ENCODE measurements at regions not wholly inside any gene's neighbourhood (a gene's known extent, or its start where the extent isn't known, plus 50 kb on each side); places are given as distances from the start of the nearest gene placed in this dataset.

- H3K9me3 ChIP-seq (ENCODE audit: control insufficient read depth, insufficient read depth, low read depth, low read length): no peaks in the 10 kb centered on the region
- H3K4me3 ChIP-seq (ENCODE audit: low read depth, low read length): no peak overlapping the region
- ChIA-PET CTCF (interaction anchor here (1.1 kb wide), 1 partner anchor 236 kb away, joined by 3 read pairs; no protein-coding TSS in a partner anchor), POLR2A (interaction anchor here (0.5 kb wide), 1 partner anchor 44 kb away, joined by 3 read pairs; no protein-coding TSS in a partner anchor)
- H3K36me3 ChIP-seq (ENCODE audit: control insufficient read depth in 2 of 2, insufficient read depth in 1 of 2, low read length in 2 of 2): no peaks in the 10 kb centered on the region
- TF ChIP-seq ZNF791 (tag by site-specific recombination; IDR thresholded peaks at IDR 0.05): no peak
- TF ChIP-seq, protein P1, sequence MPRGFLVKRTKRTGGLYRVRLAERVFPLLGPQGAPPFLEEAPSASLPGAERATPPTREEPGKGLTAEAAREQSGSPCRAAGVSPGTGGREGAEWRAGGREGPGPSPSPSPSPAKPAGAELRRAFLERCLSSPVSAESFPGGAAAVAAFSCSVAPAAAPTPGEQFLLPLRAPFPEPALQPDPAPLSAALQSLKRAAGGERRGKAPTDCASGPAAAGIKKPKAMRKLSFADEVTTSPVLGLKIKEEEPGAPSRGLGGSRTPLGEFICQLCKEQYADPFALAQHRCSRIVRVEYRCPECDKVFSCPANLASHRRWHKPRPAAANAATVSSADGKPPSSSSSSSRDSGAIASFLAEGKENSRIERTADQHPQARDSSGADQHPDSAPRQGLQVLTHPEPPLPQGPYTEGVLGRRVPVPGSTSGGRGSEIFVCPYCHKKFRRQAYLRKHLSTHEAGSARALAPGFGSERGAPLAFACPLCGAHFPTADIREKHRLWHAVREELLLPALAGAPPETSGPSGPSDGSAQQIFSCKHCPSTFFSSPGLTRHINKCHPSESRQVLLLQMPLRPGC (tag by site-specific recombination; IDR thresholded peaks at IDR 0.05): no peak
- no peak for TF ChIP-seq WT1 (tag by site-specific recombination; IDR thresholded peaks at IDR 0.05)
- TF ChIP-seq MZF1 (tag by site-specific recombination; IDR thresholded peaks at IDR 0.05; ENCODE audit: borderline replicate concordance): no peak
- TF ChIP-seq ZNF514 (tag by site-specific recombination; IDR thresholded peaks at IDR 0.05): no peak
- no peak for TF ChIP-seq ZNF677 (tag by site-specific recombination; IDR thresholded peaks at IDR 0.05)
- TF ChIP-seq ZNF837 (tag by site-specific recombination; IDR thresholded peaks at IDR 0.05): no peak
- no peak for TF ChIP-seq ZNF585B (tag by site-specific recombination; IDR thresholded peaks at IDR 0.05)
- no peak for TF ChIP-seq ZNF473 (tag by site-specific recombination; IDR thresholded peaks at IDR 0.05)
- H3K27ac ChIP-seq (ENCODE audit: extremely low read depth, low read depth, low read length): no peak overlapping the region
- H3K4me1 ChIP-seq (ENCODE audit: control insufficient read depth, insufficient read depth, low read length): peaks cover 4% of the 10 kb centered on the region; the same call in 1 of the 2 replicates
Measured at GRCh38 chr6:133688705-133689492, 200.0 kb upstream of the TCF21 start.

DNA sequence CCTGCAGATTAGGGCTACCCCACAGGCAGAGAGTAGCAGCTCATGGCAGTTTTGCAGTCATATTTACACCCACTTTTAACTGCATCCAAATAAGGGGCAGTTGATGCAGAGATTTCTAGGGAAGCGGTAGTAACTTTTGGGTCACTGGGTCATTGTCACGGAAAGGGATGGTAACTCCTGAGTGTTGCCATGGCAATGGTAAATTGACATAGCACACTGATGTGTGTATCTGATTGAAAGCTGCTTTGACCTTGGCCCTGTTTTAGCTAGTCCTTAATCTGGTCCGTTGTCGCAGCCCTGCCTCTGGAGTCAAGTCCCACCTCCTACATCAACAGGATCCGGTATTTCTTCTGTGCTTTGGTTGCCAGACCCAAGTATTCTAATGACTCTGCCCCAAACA, 199.1 kb upstream of the TCF21 start:
- Histone ChIP-seq H3K36me3 (ENCODE audit: control insufficient read depth in 2 of 2, insufficient read depth in 1 of 2, low read length in 2 of 2) (no peaks in the 10 kb centered on the region), H3K9me3 (ENCODE audit: control insufficient read depth, insufficient read depth, low read depth, low read length) (no peaks in the 10 kb centered on the region), H3K4me1 (ENCODE audit: control insufficient read depth, insufficient read depth, low read length) (peaks cover 4% of the 10 kb centered on the region; the same call in 1 of the 2 replicates), H3K4me3 (ENCODE audit: low read depth, low read length) (no peak overlapping the region), H3K27ac (ENCODE audit: extremely low read depth, low read depth, low read length) (no peak overlapping the region)
- CTCF ChIA-PET: no interaction called here
- POLR2A ChIA-PET: no interaction called here
- TF ChIP-seq ZBTB44 (tag by site-specific recombination; IDR thresholded peaks at IDR 0.05) (no peak), ZNF624 (tag by site-specific recombination; IDR thresholded peaks at IDR 0.05) (no peak), GLIS2 (tag by site-specific recombination; IDR thresholded peaks at IDR 0.05) (no peak), ZBTB11 (tag by site-specific recombination; conservative IDR thresholded peaks at IDR 0.05; ENCODE audit: low read depth) (no peak), ZNF48 (tag by site-specific recombination; IDR thresholded peaks at IDR 0.05) (no peak), PRDM2 (tag by site-specific recombination; IDR thresholded peaks at IDR 0.05; ENCODE audit: borderline replicate concordance) (no peak), ZFP3 (tag by site-specific recombination; IDR thresholded peaks at IDR 0.05; ENCODE audit: low read depth) (no peak), SP2 (tag by site-specific recombination; IDR thresholded peaks at IDR 0.05) (no peak), KLF9 (tag by site-specific recombination; IDR thresholded peaks at IDR 0.05; ENCODE audit: low read depth) (no peak), ZNF37A (tag by site-specific recombination; IDR thresholded peaks at IDR 0.05) (no peak), ZNF211 (tag by site-specific recombination; IDR thresholded peaks at IDR 0.05; ENCODE audit: low read depth) (no peak)
- TF ChIP-seq, protein P2, sequence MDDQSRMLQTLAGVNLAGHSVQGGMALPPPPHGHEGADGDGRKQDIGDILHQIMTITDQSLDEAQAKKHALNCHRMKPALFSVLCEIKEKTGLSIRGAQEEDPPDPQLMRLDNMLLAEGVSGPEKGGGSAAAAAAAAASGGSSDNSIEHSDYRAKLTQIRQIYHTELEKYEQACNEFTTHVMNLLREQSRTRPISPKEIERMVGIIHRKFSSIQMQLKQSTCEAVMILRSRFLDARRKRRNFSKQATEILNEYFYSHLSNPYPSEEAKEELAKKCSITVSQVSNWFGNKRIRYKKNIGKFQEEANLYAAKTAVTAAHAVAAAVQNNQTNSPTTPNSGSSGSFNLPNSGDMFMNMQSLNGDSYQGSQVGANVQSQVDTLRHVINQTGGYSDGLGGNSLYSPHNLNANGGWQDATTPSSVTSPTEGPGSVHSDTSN (CRISPR knock-in tag; IDR thresholded peaks at IDR 0.05): no peak

Data from HEK293 (cell line).